DMS153 treated with DMSO at 0.1 percent for 48 hours (cell line): ENCODE measurements at regions not wholly inside any gene's neighbourhood (a gene's known extent, or its start where the extent isn't known, plus 50 kb on each side); places are given as distances from the start of the nearest gene placed in this dataset.

Experiments used
- DNase-seq: peaks from one replicate; lab custom pipeline; 2025; ENCODE audit not compliant: unreplicated experiment; lab: John Stamatoyannopoulos, UW

GRCh38 chr5:2027790-2028189, 145.1 kb upstream of the IRX4 start:
- no peak for DNase-seq

GRCh38 chr5:2024986-2025721, 142.4 kb upstream of the IRX4 start:
- DNase-seq = no peak

GRCh38 chr5:2023196-2023595, 140.5 kb upstream of the IRX4 start:
- DNase-seq = no peak

- no peak for DNase-seq
These were observed 139.7 kb upstream of the IRX4 start for GRCh38 chr5:2022436-2022835.

- no peak for DNase-seq
These were observed 138.9 kb upstream of the IRX4 start for GRCh38 chr5:2021484-2022176.

GRCh38 chr5:2020730-2021129, 138.0 kb upstream of the IRX4 start:
- DNase-seq = no peak

GRCh38 chr5:2019716-2020115, 137.0 kb upstream of the IRX4 start:
- DNase-seq = no peak

- DNase-seq = no peak
These were observed 135.6 kb upstream of the IRX4 start for GRCh38 chr5:2018390-2018724.

GRCh38 chr5:2017540-2018389, 135.0 kb upstream of the IRX4 start:
- no peak for DNase-seq

- DNase-seq = no peak
These were observed 133.2 kb upstream of the IRX4 start for GRCh38 chr5:2015961-2016360.

GRCh38 chr5:2015124-2015848, 132.6 kb upstream of the IRX4 start:
- no peak for DNase-seq

- DNase-seq = no peak
These were observed 131.4 kb upstream of the IRX4 start for GRCh38 chr5:2014058-2014610.

GRCh38 chr5:2013301-2014057, 130.8 kb upstream of the IRX4 start:
- no peak for DNase-seq

GRCh38 chr5:2012885-2013284, 130.2 kb upstream of the IRX4 start:
- DNase-seq = no peak

- DNase-seq = no peak
These were observed 129.0 kb upstream of the IRX4 start for GRCh38 chr5:2011481-2012411.

- no peak for DNase-seq
These were observed 128.2 kb upstream of the IRX4 start for GRCh38 chr5:2010940-2011339.

- no peak for DNase-seq
These were observed 127.5 kb upstream of the IRX4 start for GRCh38 chr5:2009986-2010914.
